IMR-90 (cell line): ENCODE measurements at regions not wholly inside any gene's neighbourhood (a gene's known extent, or its start where the extent isn't known, plus 50 kb on each side); places are given as distances from the start of the nearest gene placed in this dataset.

ENCODE experiments used
- CTCF ChIP-seq: conservative IDR thresholded peaks from 2 replicates; pipeline ENCODE4 v1.5.1; 2012; ENCODE audit warnings: mild to moderate bottlenecking, low read depth, low read length, improper control_type of control experiment
- POLR2A ChIP-seq: IDR thresholded peaks from 2 replicates; pipeline ENCODE4 v1.6.1; 2012; ENCODE audit warnings: mild to moderate bottlenecking, low read depth, low read length
- RAD21 ChIP-seq: IDR thresholded peaks from 2 replicates; pipeline ENCODE4 v1.6.1; 2012; ENCODE audit warnings: low read length, improper control_type of control experiment

DNA sequence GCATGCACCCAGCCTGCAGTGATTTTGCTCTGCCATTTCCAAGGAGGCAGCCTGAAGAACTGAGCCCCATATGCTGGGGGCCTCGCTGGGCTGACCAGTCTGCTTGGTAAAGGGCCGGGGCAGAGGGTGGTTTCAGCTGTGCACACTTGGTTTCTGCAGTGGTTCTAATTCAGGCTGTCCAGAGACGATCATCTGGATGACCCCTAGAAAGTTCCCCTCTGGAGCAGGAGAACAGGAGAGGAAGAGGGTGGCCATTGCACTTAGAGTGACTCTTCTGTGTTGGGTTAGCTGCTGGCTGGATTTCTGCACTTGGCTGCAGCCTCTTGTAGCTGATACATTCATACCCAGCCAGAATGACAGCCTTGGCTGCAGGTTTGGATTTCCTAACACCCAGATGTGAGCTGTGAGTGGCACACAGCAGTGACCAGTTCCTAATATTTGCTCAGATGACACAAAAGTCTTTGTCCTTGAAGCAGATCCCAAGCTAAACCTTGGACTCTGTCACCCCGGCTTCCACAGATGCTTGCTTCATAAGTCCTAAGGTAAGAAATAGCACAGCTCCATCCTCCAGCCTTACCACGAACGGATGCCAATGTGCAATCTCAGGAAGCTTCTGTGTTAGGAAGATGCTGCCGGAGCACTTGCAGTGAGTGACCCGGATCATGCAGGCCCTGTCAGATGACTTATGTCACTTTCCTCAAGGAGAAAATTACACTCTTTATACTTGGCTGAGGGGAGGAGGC is 105.6 kb downstream of the HNRNPLL start:
- TF ChIP-seq CTCF (no peak), POLR2A (no peak), RAD21 (no peak)
